ENCODE measurements at regions not wholly inside any gene's neighbourhood (a gene's known extent, or its start where the extent isn't known, plus 50 kb on each side); places are given as distances from the start of the nearest gene placed in this dataset.

DNA sequence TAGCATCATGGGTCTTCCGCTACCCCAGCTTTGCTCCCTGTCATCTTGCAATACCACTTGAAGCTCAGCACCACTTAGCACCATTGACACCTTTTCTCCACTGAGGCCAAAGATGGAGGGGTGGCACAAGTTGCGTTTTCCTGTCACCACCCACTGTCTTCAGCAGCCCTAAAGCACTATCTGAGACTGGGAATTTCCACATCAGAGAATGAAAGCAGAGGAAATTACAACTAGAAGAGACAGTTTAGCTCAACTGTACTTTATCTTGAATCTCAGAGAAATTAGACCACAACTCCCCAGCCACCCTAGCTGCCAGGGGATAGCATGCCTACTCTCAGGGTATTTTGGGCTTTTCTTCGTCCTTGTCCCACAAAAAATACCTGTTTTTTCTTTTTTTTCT is 111.0 kb downstream of the DDIT4L start:
- no peak for TF ChIP-seq POLR2A (IDR thresholded peaks at IDR 0.05)
- TF ChIP-seq, protein P1, sequence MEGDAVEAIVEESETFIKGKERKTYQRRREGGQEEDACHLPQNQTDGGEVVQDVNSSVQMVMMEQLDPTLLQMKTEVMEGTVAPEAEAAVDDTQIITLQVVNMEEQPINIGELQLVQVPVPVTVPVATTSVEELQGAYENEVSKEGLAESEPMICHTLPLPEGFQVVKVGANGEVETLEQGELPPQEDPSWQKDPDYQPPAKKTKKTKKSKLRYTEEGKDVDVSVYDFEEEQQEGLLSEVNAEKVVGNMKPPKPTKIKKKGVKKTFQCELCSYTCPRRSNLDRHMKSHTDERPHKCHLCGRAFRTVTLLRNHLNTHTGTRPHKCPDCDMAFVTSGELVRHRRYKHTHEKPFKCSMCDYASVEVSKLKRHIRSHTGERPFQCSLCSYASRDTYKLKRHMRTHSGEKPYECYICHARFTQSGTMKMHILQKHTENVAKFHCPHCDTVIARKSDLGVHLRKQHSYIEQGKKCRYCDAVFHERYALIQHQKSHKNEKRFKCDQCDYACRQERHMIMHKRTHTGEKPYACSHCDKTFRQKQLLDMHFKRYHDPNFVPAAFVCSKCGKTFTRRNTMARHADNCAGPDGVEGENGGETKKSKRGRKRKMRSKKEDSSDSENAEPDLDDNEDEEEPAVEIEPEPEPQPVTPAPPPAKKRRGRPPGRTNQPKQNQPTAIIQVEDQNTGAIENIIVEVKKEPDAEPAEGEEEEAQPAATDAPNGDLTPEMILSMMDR (IDR thresholded peaks at IDR 0.05), result no peak

All from body of pancreas (tissue), 4 donors.